ENCODE measurements at regions not wholly inside any gene's neighbourhood (a gene's known extent, or its start where the extent isn't known, plus 50 kb on each side); places are given as distances from the start of the nearest gene placed in this dataset.

- no peak for DNase-seq (ENCODE audit: extremely low read depth, low read depth)
Measured at GRCh38 chr16:5382484-5382883, 284.9 kb upstream of the EEF2KMT start.

- DNase-seq (ENCODE audit: extremely low read depth, low read depth) = no peak
Measured at GRCh38 chr16:5381481-5381880, 283.9 kb upstream of the EEF2KMT start.

- DNase-seq (ENCODE audit: extremely low read depth, low read depth) = no peak
Measured at GRCh38 chr16:5379954-5380353, 282.4 kb upstream of the EEF2KMT start.

GRCh38 chr16:5378531-5378930 is 280.9 kb upstream of the EEF2KMT start:
- DNase-seq (ENCODE audit: extremely low read depth, low read depth) = no peak

GRCh38 chr16:5377280-5377898 is 279.8 kb upstream of the EEF2KMT start:
- DNase-seq (ENCODE audit: extremely low read depth, low read depth) = no peak

- no peak for DNase-seq (ENCODE audit: extremely low read depth, low read depth)
Measured at GRCh38 chr16:5374184-5374583, 276.6 kb upstream of the EEF2KMT start.

- no peak for DNase-seq (ENCODE audit: extremely low read depth, low read depth)
Measured at GRCh38 chr16:5367951-5368350, 270.4 kb upstream of the EEF2KMT start.

GRCh38 chr16:5366126-5366525 is 268.5 kb upstream of the EEF2KMT start:
- no peak for DNase-seq (ENCODE audit: extremely low read depth, low read depth)

GRCh38 chr16:5364186-5364585 is 266.6 kb upstream of the EEF2KMT start:
- DNase-seq (ENCODE audit: extremely low read depth, low read depth) = no peak

GRCh38 chr16:5361322-5361721 is 263.7 kb upstream of the EEF2KMT start:
- no peak for DNase-seq (ENCODE audit: extremely low read depth, low read depth)

GRCh38 chr16:5354645-5355044 is 257.1 kb upstream of the EEF2KMT start:
- DNase-seq (ENCODE audit: extremely low read depth, low read depth) = no peak

GRCh38 chr16:5349670-5350517 is 252.3 kb upstream of the EEF2KMT start:
- no peak for DNase-seq (ENCODE audit: extremely low read depth, low read depth)

- DNase-seq (ENCODE audit: extremely low read depth, low read depth) = no peak
Measured at GRCh38 chr16:5349101-5349500, 251.5 kb upstream of the EEF2KMT start.

GRCh38 chr16:5347561-5347960 is 250.0 kb upstream of the EEF2KMT start:
- no peak for DNase-seq (ENCODE audit: extremely low read depth, low read depth)

- no peak for DNase-seq (ENCODE audit: extremely low read depth, low read depth)
Measured at GRCh38 chr16:5336941-5337340, 239.3 kb upstream of the EEF2KMT start.

- no peak for DNase-seq (ENCODE audit: extremely low read depth, low read depth)
Measured at GRCh38 chr16:5333991-5334390, 236.4 kb upstream of the EEF2KMT start.

- DNase-seq (ENCODE audit: extremely low read depth, low read depth) = no peak
Measured at GRCh38 chr16:5333126-5333525, 235.5 kb upstream of the EEF2KMT start.

- no peak for DNase-seq (ENCODE audit: extremely low read depth, low read depth)
Measured at GRCh38 chr16:5330058-5330457, 232.5 kb upstream of the EEF2KMT start.

- DNase-seq (ENCODE audit: extremely low read depth, low read depth) = no peak
Measured at GRCh38 chr16:5328546-5328945, 231.0 kb upstream of the EEF2KMT start.

- no peak for DNase-seq (ENCODE audit: extremely low read depth, low read depth)
Measured at GRCh38 chr16:5326395-5326794, 228.8 kb upstream of the EEF2KMT start.

- DNase-seq (ENCODE audit: extremely low read depth, low read depth) = no peak
Measured at GRCh38 chr16:5325932-5326331, 228.3 kb upstream of the EEF2KMT start.
